Osteoblast (primary cell): ENCODE measurements at regions not wholly inside any gene's neighbourhood (a gene's known extent, or its start where the extent isn't known, plus 50 kb on each side); places are given as distances from the start of the nearest gene placed in this dataset.

Experiments used
- DNase-seq: peaks from one replicate; pipeline ENCODE4 v3.0.0; 2011; ENCODE audit warnings: low spot score, mixed read lengths; ENCODE audit not compliant: insufficient read length; ENCODE audit errors: missing footprints
- H2AFZ ChIP-seq: 2 replicates; pipeline ENCODE4 v1.6.0; 2011; ENCODE audit warnings: mild to moderate bottlenecking, low read length
- H3K27ac ChIP-seq: 2 replicates; pipeline ENCODE4 v1.5.1; 2011; ENCODE audit warnings: mild to moderate bottlenecking, low read depth, low read length, moderate library complexity
- H3K27me3 ChIP-seq: 2 replicates; pipeline ENCODE4 v1.6.0; 2012; ENCODE audit warnings: mild to moderate bottlenecking, control low read depth, inconsistent platforms, low read length, moderate library complexity; ENCODE audit not compliant: insufficient read depth
- H3K36me3 ChIP-seq: 2 replicates; pipeline ENCODE4 v1.5.1; 2011; ENCODE audit warnings: mild to moderate bottlenecking, low read length, control low read depth, moderate library complexity; ENCODE audit not compliant: insufficient read depth
- H3K4me1 ChIP-seq: 2 replicates; pipeline ENCODE4 v1.5.1; 2011; ENCODE audit warnings: mild to moderate bottlenecking, low read length, control low read depth, moderate library complexity; ENCODE audit not compliant: insufficient read depth
- H3K4me2 ChIP-seq: 2 replicates; pipeline ENCODE4 v1.6.0; 2011; ENCODE audit warnings: mild to moderate bottlenecking, low read length; ENCODE audit not compliant: insufficient read depth
- H3K4me3 ChIP-seq: fragments of 200-600 bp; sonication (generic); 3 replicates; pipeline ENCODE4 v1.5.1; 2012; ENCODE audit warnings: mild to moderate bottlenecking, low read length, inconsistent platforms; ENCODE audit not compliant: insufficient read depth
- H3K79me2 ChIP-seq: 2 replicates; pipeline ENCODE4 v1.6.0; 2012; ENCODE audit warnings: mild to moderate bottlenecking, low read length, control low read depth, inconsistent platforms; ENCODE audit not compliant: insufficient read depth
- H3K9me3 ChIP-seq: 2 replicates; pipeline ENCODE4 v1.5.1; 2011; ENCODE audit warnings: low read depth, low read length, control low read depth
- H4K20me1 ChIP-seq: 2 replicates; pipeline ENCODE4 v1.6.0; 2012; ENCODE audit warnings: mild to moderate bottlenecking, low read length, control low read depth; ENCODE audit not compliant: insufficient read depth
- TF ChIP-seq, protein P1 (sequence below): IDR thresholded peaks from 2 replicates; pipeline ENCODE4 v1.5.1; 2011; ENCODE audit warnings: mild to moderate bottlenecking, low read depth, low read length, moderate library complexity; ENCODE audit errors: extremely low read depth

GRCh38 chr6:81158956-81159355 is 593.5 kb downstream of the TENT5A start:
- Histone ChIP-seq H3K4me3 (no peak overlapping the region), H3K4me1 (no peaks in the 10 kb centered on the region), H2AFZ (no peak overlapping the region), H3K79me2 (no peaks in the 10 kb centered on the region), H3K36me3 (no peaks in the 10 kb centered on the region), H3K27ac (no peak overlapping the region), H3K27me3 (no peaks in the 10 kb centered on the region), H4K20me1 (no peaks in the 10 kb centered on the region), H3K9me3 (no peaks in the 10 kb centered on the region), H3K4me2 (no peak overlapping the region)
- TF ChIP-seq, protein P1, sequence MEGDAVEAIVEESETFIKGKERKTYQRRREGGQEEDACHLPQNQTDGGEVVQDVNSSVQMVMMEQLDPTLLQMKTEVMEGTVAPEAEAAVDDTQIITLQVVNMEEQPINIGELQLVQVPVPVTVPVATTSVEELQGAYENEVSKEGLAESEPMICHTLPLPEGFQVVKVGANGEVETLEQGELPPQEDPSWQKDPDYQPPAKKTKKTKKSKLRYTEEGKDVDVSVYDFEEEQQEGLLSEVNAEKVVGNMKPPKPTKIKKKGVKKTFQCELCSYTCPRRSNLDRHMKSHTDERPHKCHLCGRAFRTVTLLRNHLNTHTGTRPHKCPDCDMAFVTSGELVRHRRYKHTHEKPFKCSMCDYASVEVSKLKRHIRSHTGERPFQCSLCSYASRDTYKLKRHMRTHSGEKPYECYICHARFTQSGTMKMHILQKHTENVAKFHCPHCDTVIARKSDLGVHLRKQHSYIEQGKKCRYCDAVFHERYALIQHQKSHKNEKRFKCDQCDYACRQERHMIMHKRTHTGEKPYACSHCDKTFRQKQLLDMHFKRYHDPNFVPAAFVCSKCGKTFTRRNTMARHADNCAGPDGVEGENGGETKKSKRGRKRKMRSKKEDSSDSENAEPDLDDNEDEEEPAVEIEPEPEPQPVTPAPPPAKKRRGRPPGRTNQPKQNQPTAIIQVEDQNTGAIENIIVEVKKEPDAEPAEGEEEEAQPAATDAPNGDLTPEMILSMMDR: no peak
- DNase-seq: no peak

DNA sequence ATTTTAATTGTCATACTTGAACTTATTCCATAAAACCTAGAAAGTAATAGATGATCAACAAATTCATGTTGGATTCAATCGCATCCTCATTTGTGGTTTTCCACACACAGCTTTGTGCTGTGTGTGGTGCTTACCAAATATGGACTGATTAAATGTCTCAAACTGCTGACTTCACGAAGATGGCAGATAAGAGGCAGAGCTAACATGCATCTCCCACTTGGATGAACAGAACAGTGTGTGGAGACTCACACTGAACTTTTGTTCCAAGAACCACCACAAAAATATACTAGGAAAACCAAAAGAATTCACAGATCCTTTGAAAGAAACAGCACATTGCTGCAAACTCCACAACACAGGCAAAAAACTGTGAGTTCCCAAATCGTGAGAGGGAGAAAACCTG is 603.7 kb downstream of the TENT5A start:
- no peak overlapping the region for H3K4me2 ChIP-seq
- H3K9me3 ChIP-seq: no peaks in the 10 kb centered on the region
- H3K4me3 ChIP-seq: no peak overlapping the region
- no peaks in the 10 kb centered on the region for H3K27me3 ChIP-seq
- H3K4me1 ChIP-seq: no peaks in the 10 kb centered on the region
- TF ChIP-seq, protein P1: no peak
- no peaks in the 10 kb centered on the region for H3K79me2 ChIP-seq
- H3K27ac ChIP-seq: no peak overlapping the region
- no peaks in the 10 kb centered on the region for H4K20me1 ChIP-seq
- no peak overlapping the region for H2AFZ ChIP-seq
- H3K36me3 ChIP-seq: no peaks in the 10 kb centered on the region
- DNase-seq: no peak

DNA sequence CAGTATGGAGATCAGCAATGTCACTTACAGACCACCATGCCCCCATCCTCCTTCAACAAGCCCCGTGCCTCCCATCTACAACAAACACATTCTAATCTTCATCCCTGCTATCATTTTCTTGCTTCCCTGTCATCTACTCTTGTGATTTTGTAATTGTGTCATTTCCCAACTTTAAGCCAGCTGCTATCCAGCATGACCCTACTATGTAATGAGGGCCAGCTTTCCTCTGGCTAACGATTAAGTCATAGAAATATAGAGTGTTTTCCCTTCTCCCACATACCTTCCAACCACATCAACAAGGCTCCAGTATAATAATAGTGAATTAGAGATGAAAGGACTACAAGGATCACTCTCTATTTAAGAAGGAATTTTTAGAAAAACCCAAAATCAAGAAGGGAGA is 607.0 kb downstream of the TENT5A start:
- Histone ChIP-seq H3K27me3 (no peaks in the 10 kb centered on the region), H2AFZ (no peak overlapping the region)
- no peak for DNase-seq

DNA sequence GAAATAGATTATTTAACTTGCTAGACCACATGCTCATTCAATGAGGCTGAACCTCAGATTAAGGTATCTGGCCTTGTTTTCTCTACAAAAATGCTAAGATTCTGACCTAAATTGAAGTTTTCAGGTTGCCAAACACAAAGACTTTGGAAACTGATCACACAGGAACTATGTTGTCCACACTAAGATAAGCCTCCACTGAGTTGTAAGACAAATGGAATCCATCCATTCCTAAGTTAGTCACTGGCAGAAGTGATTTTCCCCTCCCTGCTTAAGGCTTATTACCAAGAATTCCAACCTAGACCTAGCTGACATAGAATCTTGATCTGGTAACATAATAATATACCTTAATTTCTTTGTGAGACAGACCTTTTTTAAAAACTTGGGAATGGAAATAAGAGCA is 608.1 kb downstream of the TENT5A start:
- Histone ChIP-seq H3K27ac (no peak overlapping the region), H3K4me1 (no peaks in the 10 kb centered on the region), H3K36me3 (no peaks in the 10 kb centered on the region), H3K4me2 (no peak overlapping the region), H4K20me1 (no peaks in the 10 kb centered on the region), H3K79me2 (no peaks in the 10 kb centered on the region), H3K4me3 (no peak overlapping the region), H3K27me3 (no peaks in the 10 kb centered on the region), H2AFZ (no peak overlapping the region), H3K9me3 (no peaks in the 10 kb centered on the region)
- no peak for DNase-seq
- TF ChIP-seq, protein P1: no peak

More for the DNA sequence above, 607.0 kb downstream of the TENT5A start:
- H3K36me3 ChIP-seq: no peaks in the 10 kb centered on the region
- H3K4me1 ChIP-seq: no peaks in the 10 kb centered on the region
- no peak overlapping the region for H3K4me2 ChIP-seq
- no peaks in the 10 kb centered on the region for H4K20me1 ChIP-seq
- H3K79me2 ChIP-seq: no peaks in the 10 kb centered on the region
- no peak overlapping the region for H3K27ac ChIP-seq
- no peaks in the 10 kb centered on the region for H3K9me3 ChIP-seq
- TF ChIP-seq, protein P1: no peak
- no peak overlapping the region for H3K4me3 ChIP-seq
